HepG2 (cell line): ENCODE measurements at regions not wholly inside any gene's neighbourhood (a gene's known extent, or its start where the extent isn't known, plus 50 kb on each side); places are given as distances from the start of the nearest gene placed in this dataset.

ENCODE experiments used
- ELF1 ChIP-seq: sonication (generic); formaldehyde crosslinking; IDR thresholded peaks from 2 replicates; pipeline ENCODE4 v1.4.0; 2020; ENCODE audit warnings: missing genetic modification reagents
- TF ChIP-seq, protein P1 (sequence below): sonication (generic); formaldehyde crosslinking; IDR thresholded peaks from 2 replicates; pipeline ENCODE4 v1.4.0; 2020; ENCODE audit warnings: missing genetic modification reagents

DNA sequence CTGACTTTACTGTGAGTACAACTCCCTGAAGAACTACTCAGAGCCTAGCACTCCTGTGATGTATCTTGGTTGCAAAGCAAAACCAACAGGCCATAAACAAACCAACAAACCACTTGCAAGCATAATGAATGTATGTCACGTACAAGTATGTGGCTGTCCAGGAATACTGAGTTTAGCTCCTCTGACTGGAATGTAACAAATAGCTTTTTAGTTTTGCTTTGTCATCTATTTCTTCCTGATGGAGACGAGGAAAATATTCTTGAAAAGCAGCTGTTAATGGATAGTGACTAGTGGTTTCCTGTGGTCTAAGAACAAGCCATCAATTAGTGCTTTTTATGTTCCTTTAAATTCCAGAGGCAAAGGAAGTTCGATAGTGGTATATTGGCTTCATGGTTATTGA lies 101.9 kb upstream of the LY86 start:
- no peak for TF ChIP-seq ELF1
- TF ChIP-seq, protein P1, sequence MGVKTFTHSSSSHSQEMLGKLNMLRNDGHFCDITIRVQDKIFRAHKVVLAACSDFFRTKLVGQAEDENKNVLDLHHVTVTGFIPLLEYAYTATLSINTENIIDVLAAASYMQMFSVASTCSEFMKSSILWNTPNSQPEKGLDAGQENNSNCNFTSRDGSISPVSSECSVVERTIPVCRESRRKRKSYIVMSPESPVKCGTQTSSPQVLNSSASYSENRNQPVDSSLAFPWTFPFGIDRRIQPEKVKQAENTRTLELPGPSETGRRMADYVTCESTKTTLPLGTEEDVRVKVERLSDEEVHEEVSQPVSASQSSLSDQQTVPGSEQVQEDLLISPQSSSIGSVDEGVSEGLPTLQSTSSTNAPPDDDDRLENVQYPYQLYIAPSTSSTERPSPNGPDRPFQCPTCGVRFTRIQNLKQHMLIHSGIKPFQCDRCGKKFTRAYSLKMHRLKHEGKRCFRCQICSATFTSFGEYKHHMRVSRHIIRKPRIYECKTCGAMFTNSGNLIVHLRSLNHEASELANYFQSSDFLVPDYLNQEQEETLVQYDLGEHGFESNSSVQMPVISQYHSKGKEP (CRISPR knock-in tag), result no peak
